CD8-positive, alpha-beta memory T cell (primary cell): ENCODE measurements at regions not wholly inside any gene's neighbourhood (a gene's known extent, or its start where the extent isn't known, plus 50 kb on each side); places are given as distances from the start of the nearest gene placed in this dataset.

ENCODE experiments used
- CTCF ChIA-PET: fragments of 350-600 bp; sonication (Branson Sonifier 250); formaldehyde crosslinking; loops from one replicate; lab custom pipeline; 2021; ENCODE audit warnings: antibody characterized with exemption; lab: Charles Lee
- POLR2A ChIA-PET: fragments of 350-600 bp; sonication (Branson Sonifier 250); formaldehyde crosslinking; loops from one replicate; lab custom pipeline; 2021; ENCODE audit warnings: antibody characterized with exemption; lab: Charles Lee
- DNase-seq, 5 donors: peaks; one replicate each; pipeline versions ENCODE4 v3.0.0 to v3.0.0-alpha.2; 2020 to 2022; ENCODE audit warnings: mixed read lengths in 1 of 5
- H3K27ac ChIP-seq: one replicate; pipeline ENCODE4 v1.7.0; 2013; ENCODE audit warnings: low read depth, mild to moderate bottlenecking, low read length, moderate library complexity
- H3K27me3 ChIP-seq: 2 replicates; pipeline ENCODE4 v1.7.0; 2013; ENCODE audit warnings: low read length, mild to moderate bottlenecking; ENCODE audit not compliant: insufficient read depth, poor library complexity, severe bottlenecking
- H3K36me3 ChIP-seq: 2 replicates; pipeline ENCODE4 v1.7.0; 2013; ENCODE audit warnings: mild to moderate bottlenecking, low read length, moderate library complexity; ENCODE audit not compliant: insufficient read depth
- H3K4me1 ChIP-seq: 2 replicates; pipeline ENCODE4 v1.7.0; 2013; ENCODE audit warnings: mild to moderate bottlenecking, low read length, moderate library complexity; ENCODE audit not compliant: insufficient read depth
- H3K4me3 ChIP-seq: 2 replicates; pipeline ENCODE4 v1.7.0; 2013; ENCODE audit warnings: mild to moderate bottlenecking, low read length
- H3K9me3 ChIP-seq: 2 replicates; pipeline ENCODE4 v1.7.0; 2013; ENCODE audit warnings: mild to moderate bottlenecking, low read length
- H3K27ac Mint-ChIP-seq, 8 donors: one replicate each; pipeline ENCODE4 v1.8.0; 2020 to 2021; ENCODE audit warnings: mixed read lengths in 8 of 8, mild to moderate bottlenecking in 6 of 8, inconsistent platforms in 3 of 8, moderate library complexity in 3 of 8
- H3K27me3 Mint-ChIP-seq, 2 donors: one replicate each; pipeline ENCODE4 v1.8.0; 2020 to 2021; ENCODE audit warnings: mixed read lengths in 2 of 2, mild to moderate bottlenecking in 1 of 2, moderate library complexity in 1 of 2
- H3K36me3 Mint-ChIP-seq, 3 donors: one replicate each; pipeline ENCODE4 v1.8.0; 2020 to 2021; ENCODE audit warnings: mixed read lengths in 3 of 3, inconsistent platforms in 1 of 3, mild to moderate bottlenecking in 1 of 3
- H3K4me1 Mint-ChIP-seq, 3 donors: one replicate each; pipeline ENCODE4 v1.8.0; 2020 to 2021; ENCODE audit warnings: mixed read lengths in 3 of 3, inconsistent platforms in 1 of 3, mild to moderate bottlenecking in 1 of 3
- H3K4me3 Mint-ChIP-seq, 7 donors: one replicate each; pipeline ENCODE4 v1.8.0; 2020 to 2021; ENCODE audit warnings: mixed read lengths in 7 of 7, mild to moderate bottlenecking in 6 of 7, moderate library complexity in 4 of 7, inconsistent platforms in 2 of 7
- H3K9me3 Mint-ChIP-seq, 5 donors: one replicate each; pipeline ENCODE4 v1.8.0; 2020 to 2022; ENCODE audit warnings: mixed read lengths in 5 of 5, mild to moderate bottlenecking in 3 of 5, moderate library complexity in 2 of 5, inconsistent platforms in 1 of 5

DNA sequence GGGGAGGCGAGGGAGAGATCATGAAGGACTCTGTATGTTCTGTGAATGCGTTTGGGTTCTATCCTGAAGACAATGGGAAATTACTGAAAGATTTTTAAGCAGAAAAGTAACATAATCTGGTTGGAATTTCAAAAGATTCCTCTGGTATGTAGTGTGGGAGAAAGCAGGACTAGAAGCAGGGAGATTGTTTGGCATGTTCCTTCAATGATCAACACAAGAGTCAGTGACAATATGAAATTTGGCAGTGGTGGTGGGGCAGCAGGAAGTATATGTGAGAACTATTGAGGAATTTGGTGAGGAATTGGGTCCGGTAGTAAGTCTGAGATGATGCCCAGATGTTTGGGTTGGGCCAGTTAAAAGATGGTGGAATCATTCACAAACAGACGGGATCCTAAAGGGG, 348.7 kb downstream of the CD83 start:
- H3K27ac ChIP-seq: no peak overlapping the region
- no peaks in the 10 kb centered on the region for H3K36me3 ChIP-seq
- H3K36me3 Mint-ChIP-seq: peaks cover 0 to 32% (median 0%) of the 10 kb centered on the region in 3 donors
- H3K9me3 ChIP-seq: no peaks in the 10 kb centered on the region
- H3K27ac Mint-ChIP-seq: no peak overlapping the region
- H3K27me3 Mint-ChIP-seq: peaks cover 5 to 10% of the 10 kb centered on the region in 2 donors
- H3K4me3 ChIP-seq: no peak overlapping the region
- no peaks in the 10 kb centered on the region for H3K27me3 ChIP-seq
- H3K9me3 Mint-ChIP-seq: peaks cover 0 to 12% (median 9%) of the 10 kb centered on the region in 5 donors
- ChIA-PET CTCF (no interaction called here), POLR2A (no interaction called here)
- peaks cover 0 to 5% (median 0%) of the 10 kb centered on the region in 3 donors for H3K4me1 Mint-ChIP-seq
- no peaks in the 10 kb centered on the region for H3K4me1 ChIP-seq
- DNase-seq: no peak
- no peak overlapping the region for H3K4me3 Mint-ChIP-seq

DNA sequence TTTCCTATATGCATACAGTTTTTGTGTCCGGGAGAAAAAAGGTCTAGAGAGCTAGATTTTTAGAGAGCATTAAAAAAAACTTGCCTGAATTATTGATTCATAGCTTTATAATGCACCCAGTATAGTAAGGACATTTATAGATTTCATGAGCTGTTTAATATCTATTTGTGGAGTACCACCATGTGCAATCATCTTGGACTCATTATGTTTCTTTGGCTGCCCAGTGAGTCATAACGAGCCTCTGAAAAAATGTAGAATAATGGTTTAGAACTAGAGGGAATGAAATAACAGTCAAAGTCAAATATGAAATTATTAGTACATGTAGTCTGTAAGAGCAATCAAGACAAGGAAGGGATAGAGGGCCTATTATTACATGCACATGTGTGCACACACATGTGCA, 350.0 kb downstream of the CD83 start:
- Mint-ChIP-seq H3K27me3 (peaks cover 2 to 3% of the 10 kb centered on the region in 2 donors), H3K9me3 (peaks cover 0 to 12% (median 7%) of the 10 kb centered on the region in 5 donors), H3K27ac (no peak overlapping the region), H3K4me3 (no peak overlapping the region), H3K4me1 (peaks cover 0 to 5% (median 0%) of the 10 kb centered on the region in 3 donors), H3K36me3 (peaks cover 0 to 29% (median 0%) of the 10 kb centered on the region in 3 donors)
- Histone ChIP-seq H3K27me3 (no peaks in the 10 kb centered on the region), H3K9me3 (no peaks in the 10 kb centered on the region), H3K27ac (no peak overlapping the region), H3K36me3 (no peaks in the 10 kb centered on the region), H3K4me3 (no peak overlapping the region), H3K4me1 (no peaks in the 10 kb centered on the region)
- ChIA-PET POLR2A (no interaction called here), CTCF (no interaction called here)
- no peak for DNase-seq

DNA sequence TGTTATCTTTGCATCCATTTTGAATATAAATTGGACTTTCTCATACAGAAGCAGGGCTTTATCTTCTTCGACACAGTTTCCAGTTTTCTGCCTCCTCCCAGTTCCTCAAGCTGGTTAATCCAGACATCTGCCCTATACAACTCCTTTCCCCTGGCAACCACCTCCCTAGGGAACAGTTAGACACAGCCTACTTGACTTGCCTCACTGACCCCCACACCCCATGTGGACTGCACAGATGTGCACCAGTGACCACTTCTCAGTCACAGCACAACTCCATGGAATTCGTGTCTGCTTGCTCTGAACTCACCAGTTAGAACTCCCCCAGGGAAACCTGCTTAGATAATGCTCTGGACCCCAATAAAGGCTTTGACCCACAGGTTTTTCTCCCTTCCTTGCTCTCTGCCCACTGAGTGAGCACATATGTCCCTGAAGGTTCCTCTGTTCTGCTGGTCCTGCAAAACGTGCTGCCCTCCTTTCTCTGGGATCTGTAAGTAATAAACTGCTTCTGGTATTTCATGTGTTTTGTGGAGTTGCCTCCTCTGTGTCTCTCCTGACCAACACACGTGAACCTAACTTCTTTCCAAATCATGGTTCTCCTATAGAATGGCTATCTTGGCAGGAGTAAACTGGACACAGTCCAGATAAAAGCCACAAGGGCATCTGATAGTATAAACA, 351.2 kb downstream of the CD83 start:
- Mint-ChIP-seq H3K27me3 (peaks cover 0 to 3% of the 10 kb centered on the region in 2 donors), H3K36me3 (peaks cover 0 to 29% (median 0%) of the 10 kb centered on the region in 3 donors), H3K4me3 (no peak overlapping the region), H3K4me1 (peaks cover 0 to 5% (median 0%) of the 10 kb centered on the region in 3 donors), H3K27ac (no peak overlapping the region), H3K9me3 (peaks cover 0 to 12% (median 6%) of the 10 kb centered on the region in 5 donors)
- no peak overlapping the region for H3K4me3 ChIP-seq
- POLR2A ChIA-PET: no interaction called here
- H3K36me3 ChIP-seq: no peaks in the 10 kb centered on the region
- H3K27ac ChIP-seq: no peak overlapping the region
- H3K27me3 ChIP-seq: no peaks in the 10 kb centered on the region
- H3K9me3 ChIP-seq: no peaks in the 10 kb centered on the region
- DNase-seq: no peak
- H3K4me1 ChIP-seq: no peaks in the 10 kb centered on the region
- CTCF ChIA-PET: no interaction called here

DNA sequence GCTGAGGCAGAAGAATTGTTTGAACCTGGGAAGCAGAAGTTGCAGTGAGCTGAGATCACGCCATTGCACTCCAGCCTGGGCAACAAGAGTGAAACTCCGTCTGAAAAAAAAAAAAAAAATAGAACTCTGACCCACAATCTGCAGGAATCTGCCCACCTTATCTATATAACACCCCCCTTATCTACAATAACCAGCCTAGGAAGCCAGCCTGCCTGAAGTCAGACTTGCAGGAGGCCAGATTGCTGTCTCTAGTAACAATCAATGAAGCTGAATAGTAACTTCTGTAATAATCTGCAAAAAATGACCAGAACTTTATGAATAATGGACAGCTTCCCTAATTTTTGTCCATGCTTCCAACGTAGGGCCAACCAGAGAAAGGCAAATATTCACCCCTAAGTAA, 352.5 kb downstream of the CD83 start:
- DNase-seq: no peak
- no peaks in the 10 kb centered on the region for H3K4me1 Mint-ChIP-seq
- H3K27me3 Mint-ChIP-seq: peaks cover 0 to 3% of the 10 kb centered on the region in 2 donors
- H3K9me3 Mint-ChIP-seq: peaks cover 0 to 12% (median 3%) of the 10 kb centered on the region in 5 donors
- no peaks in the 10 kb centered on the region for H3K9me3 ChIP-seq
- ChIA-PET POLR2A (no interaction called here), CTCF (no interaction called here)
- no peak overlapping the region for H3K4me3 Mint-ChIP-seq
- H3K27ac Mint-ChIP-seq: no peak overlapping the region
- no peaks in the 10 kb centered on the region for H3K27me3 ChIP-seq
- H3K36me3 ChIP-seq: no peaks in the 10 kb centered on the region
- no peak overlapping the region for H3K4me3 ChIP-seq
- no peak overlapping the region for H3K27ac ChIP-seq
- peaks cover 0 to 27% (median 0%) of the 10 kb centered on the region in 3 donors for H3K36me3 Mint-ChIP-seq
- no peaks in the 10 kb centered on the region for H3K4me1 ChIP-seq

DNA sequence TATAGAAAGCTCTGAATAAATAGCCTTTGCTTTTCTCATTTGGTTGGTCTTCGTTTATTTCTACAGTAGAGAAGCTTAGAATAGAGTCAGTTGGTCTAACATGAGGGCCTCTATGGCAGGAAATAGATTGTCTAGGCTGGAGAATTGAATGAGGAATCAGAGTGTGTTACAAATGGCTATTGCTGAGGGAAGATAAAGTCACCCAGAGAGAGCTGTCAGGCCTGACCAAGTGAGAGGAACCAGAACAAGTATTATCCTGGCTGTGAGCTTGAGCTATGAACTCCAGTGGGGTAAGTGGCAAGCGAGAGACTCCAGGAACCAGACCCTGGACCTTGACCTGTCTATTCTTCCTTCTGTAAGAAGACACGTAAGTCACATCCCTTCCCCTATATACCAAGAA, 353.1 kb downstream of the CD83 start:
- ChIA-PET POLR2A (no interaction called here), CTCF (no interaction called here)
- H3K27ac ChIP-seq: no peak overlapping the region
- Mint-ChIP-seq H3K27me3 (peaks cover 3 to 4% of the 10 kb centered on the region in 2 donors), H3K4me3 (no peak overlapping the region), H3K4me1 (no peaks in the 10 kb centered on the region), H3K9me3 (peaks cover 0 to 9% (median 2%) of the 10 kb centered on the region in 5 donors), H3K27ac (no peak overlapping the region), H3K36me3 (peaks cover 0 to 23% (median 0%) of the 10 kb centered on the region in 3 donors)
- H3K9me3 ChIP-seq: no peaks in the 10 kb centered on the region
- H3K4me3 ChIP-seq: no peak overlapping the region
- H3K4me1 ChIP-seq: no peaks in the 10 kb centered on the region
- no peak for DNase-seq
- H3K36me3 ChIP-seq: no peaks in the 10 kb centered on the region
- H3K27me3 ChIP-seq: no peaks in the 10 kb centered on the region

DNA sequence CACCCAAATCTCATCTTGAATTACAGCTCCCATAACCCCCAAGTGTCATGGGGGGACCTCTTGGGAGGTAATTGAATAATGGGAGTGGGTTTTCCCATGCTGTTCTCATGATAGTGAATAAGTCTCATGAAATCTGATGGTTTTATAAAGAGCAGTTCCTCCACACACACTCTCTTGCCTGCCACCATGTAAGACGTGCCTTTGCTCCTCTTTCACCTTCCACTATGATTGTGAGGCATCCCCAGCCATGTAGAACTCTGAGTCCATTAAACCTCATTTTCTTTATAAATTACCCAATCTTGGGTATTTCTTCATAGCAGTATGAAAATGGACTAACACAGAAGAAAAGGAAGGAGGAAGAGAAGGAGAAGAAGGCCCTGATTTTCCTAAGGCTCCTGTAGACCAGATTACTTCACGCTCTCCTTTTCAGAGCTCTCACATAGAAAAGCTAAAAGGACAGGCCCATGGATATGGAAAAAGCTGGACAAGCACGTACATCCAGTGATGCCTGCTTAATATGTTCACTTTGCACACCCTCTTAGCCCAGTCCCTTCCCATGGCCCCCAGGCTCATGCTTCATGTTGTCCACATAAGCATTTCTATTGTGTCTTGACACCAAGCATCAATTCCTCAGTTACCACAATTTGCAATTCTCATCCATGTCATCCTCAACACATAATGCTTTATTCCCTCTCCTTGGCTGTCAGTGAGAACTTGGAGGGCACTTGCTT, 354.8 kb downstream of the CD83 start:
- Histone ChIP-seq H3K9me3 (no peaks in the 10 kb centered on the region), H3K4me1 (no peaks in the 10 kb centered on the region), H3K27me3 (no peaks in the 10 kb centered on the region), H3K27ac (no peak overlapping the region), H3K36me3 (no peaks in the 10 kb centered on the region), H3K4me3 (no peak overlapping the region)
- H3K27ac Mint-ChIP-seq: peak overlapping the region in 1 of 8 donors; percentile 52
- no peak overlapping the region for H3K4me3 Mint-ChIP-seq
- ChIA-PET CTCF (no interaction called here), POLR2A (no interaction called here)
- H3K4me1 Mint-ChIP-seq: no peaks in the 10 kb centered on the region
- peaks cover 0 to 23% (median 0%) of the 10 kb centered on the region in 3 donors for H3K36me3 Mint-ChIP-seq
- peaks cover 0 to 9% (median 2%) of the 10 kb centered on the region in 5 donors for H3K9me3 Mint-ChIP-seq
- H3K27me3 Mint-ChIP-seq: peaks cover 5 to 6% of the 10 kb centered on the region in 2 donors
- DNase-seq: no peak

DNA sequence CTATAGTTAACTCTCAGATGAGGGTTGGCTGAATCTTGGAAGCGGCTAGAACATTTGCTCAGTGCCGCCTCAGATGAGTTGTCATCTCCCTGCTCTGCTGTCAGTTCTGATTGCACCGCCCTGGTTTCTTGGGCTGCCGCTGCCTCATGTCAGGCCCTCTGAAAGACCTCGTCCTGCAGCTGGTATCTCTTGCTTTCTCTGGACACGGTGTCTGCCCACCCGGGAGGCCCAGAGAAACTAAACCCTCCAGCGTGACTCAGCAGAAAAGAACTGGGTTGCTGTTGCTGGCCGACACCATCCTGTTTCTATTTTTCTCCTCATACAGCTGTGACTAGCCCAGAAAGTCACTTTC, 355.4 kb downstream of the CD83 start:
- H3K4me1 ChIP-seq: no peaks in the 10 kb centered on the region
- POLR2A ChIA-PET: no interaction called here
- H3K27ac ChIP-seq: no peak overlapping the region
- no peak for DNase-seq
- H3K4me3 ChIP-seq: no peak overlapping the region
- Mint-ChIP-seq H3K27ac (no peak overlapping the region), H3K9me3 (peaks cover 0 to 9% (median 2%) of the 10 kb centered on the region in 5 donors), H3K4me3 (no peak overlapping the region), H3K4me1 (no peaks in the 10 kb centered on the region), H3K36me3 (peaks cover 0 to 20% (median 0%) of the 10 kb centered on the region in 3 donors), H3K27me3 (peaks cover 5% of the 10 kb centered on the region in 2 donors)
- CTCF ChIA-PET: no interaction called here
- H3K36me3 ChIP-seq: no peaks in the 10 kb centered on the region
- no peaks in the 10 kb centered on the region for H3K27me3 ChIP-seq
- no peaks in the 10 kb centered on the region for H3K9me3 ChIP-seq

DNA sequence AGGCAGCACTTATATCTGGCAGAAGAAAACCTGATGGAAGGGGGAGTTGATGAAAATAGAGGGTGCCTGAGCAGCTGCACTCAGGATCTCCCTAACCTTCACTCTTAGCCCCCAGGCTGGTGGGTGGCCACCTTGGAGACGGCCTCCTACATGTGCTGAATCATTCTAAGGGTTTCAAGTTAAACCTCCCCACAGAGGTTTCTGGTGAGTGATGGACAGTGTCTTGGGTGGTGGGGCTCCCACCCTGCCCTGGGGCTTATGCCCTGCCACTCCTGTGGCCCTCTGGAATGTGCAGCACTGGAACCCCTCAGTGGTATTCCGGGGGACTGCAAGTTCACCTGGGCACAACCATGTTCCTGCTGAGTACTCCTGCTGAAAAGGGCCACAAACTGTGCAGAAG, 357.2 kb downstream of the CD83 start:
- CTCF ChIA-PET: no interaction called here

More for the DNA sequence above, 357.2 kb downstream of the CD83 start:
- Mint-ChIP-seq H3K27ac (no peak overlapping the region), H3K4me1 (no peaks in the 10 kb centered on the region), H3K27me3 (peaks cover 5 to 6% of the 10 kb centered on the region in 2 donors), H3K36me3 (peaks cover 0 to 5% (median 0%) of the 10 kb centered on the region in 3 donors), H3K4me3 (no peak overlapping the region), H3K9me3 (peaks cover 0 to 4% (median 2%) of the 10 kb centered on the region in 5 donors)
- Histone ChIP-seq H3K4me3 (no peak overlapping the region), H3K27me3 (no peaks in the 10 kb centered on the region), H3K9me3 (no peaks in the 10 kb centered on the region), H3K36me3 (no peaks in the 10 kb centered on the region), H3K4me1 (no peaks in the 10 kb centered on the region), H3K27ac (no peak overlapping the region)
- POLR2A ChIA-PET: no interaction called here
- DNase-seq: no peak
